HCT116 (cell line): ENCODE measurements at regions not wholly inside any gene's neighbourhood (a gene's known extent, or its start where the extent isn't known, plus 50 kb on each side); places are given as distances from the start of the nearest gene placed in this dataset.

ENCODE experiments used
- JUND ChIP-seq: IDR thresholded peaks from 2 replicates; pipeline ENCODE4 v1.6.1; 2012
- ZNF274 ChIP-seq: fragments of 200-500 bp; sonication (Bioruptor generic); IDR thresholded peaks from 2 replicates; pipeline ENCODE4 v1.6.1; 2014; ENCODE audit warnings: mild to moderate bottlenecking, low read depth, low read length, inconsistent platforms
- TF ChIP-seq, protein P1 (sequence below), 3 experiments: fragments of 200-600 bp in 1 of 3; sonication (generic) in 1 of 3; IDR thresholded peaks in 2 of 3; conservative IDR thresholded peaks in 1 of 3; 2 replicates each; pipeline ENCODE4 v1.5.1; 2012 to 2017; ENCODE audit warnings: low read depth in 2 of 3, low read length in 2 of 3, antibody characterized with exemption in 1 of 3, borderline replicate concordance in 1 of 3, control low read depth in 1 of 3, mild to moderate bottlenecking in 1 of 3, mixed read lengths in 1 of 3, mixed run types in 1 of 3, moderate library complexity in 1 of 3; ENCODE audit not compliant: insufficient read depth in 1 of 3

DNA sequence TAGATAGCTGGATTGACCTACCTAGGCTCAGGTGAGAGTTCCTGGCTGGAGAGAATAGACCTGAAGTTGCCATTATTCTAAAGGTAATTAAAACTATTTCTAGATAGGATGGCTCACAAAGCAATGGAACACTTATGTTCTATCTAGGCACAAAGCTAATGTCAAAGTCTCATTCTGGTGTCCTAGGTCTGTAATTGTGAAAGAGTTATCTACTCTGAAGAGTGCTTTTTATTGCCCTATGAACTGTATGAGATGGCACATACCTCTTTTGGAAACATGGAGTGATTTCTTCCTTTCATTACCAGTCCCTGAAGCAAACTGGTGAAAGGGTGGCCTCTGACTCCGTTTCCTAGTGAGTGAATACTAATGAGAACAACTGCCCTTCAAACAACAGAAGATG, 80.3 kb downstream of the MTNR1B start:
- no peak for TF ChIP-seq ZNF274
- TF ChIP-seq, protein P1, sequence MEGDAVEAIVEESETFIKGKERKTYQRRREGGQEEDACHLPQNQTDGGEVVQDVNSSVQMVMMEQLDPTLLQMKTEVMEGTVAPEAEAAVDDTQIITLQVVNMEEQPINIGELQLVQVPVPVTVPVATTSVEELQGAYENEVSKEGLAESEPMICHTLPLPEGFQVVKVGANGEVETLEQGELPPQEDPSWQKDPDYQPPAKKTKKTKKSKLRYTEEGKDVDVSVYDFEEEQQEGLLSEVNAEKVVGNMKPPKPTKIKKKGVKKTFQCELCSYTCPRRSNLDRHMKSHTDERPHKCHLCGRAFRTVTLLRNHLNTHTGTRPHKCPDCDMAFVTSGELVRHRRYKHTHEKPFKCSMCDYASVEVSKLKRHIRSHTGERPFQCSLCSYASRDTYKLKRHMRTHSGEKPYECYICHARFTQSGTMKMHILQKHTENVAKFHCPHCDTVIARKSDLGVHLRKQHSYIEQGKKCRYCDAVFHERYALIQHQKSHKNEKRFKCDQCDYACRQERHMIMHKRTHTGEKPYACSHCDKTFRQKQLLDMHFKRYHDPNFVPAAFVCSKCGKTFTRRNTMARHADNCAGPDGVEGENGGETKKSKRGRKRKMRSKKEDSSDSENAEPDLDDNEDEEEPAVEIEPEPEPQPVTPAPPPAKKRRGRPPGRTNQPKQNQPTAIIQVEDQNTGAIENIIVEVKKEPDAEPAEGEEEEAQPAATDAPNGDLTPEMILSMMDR (IDR thresholded peaks at IDR 0.05 in 2 of 3, conservative IDR thresholded peaks at IDR 0.05 in 1 of 3; ENCODE audit: borderline replicate concordance in 1 of 3, insufficient read depth in 1 of 3, low read depth in 2 of 3, low read length in 2 of 3): no peak
- TF ChIP-seq JUND: no peak
